H9 (cell line): ENCODE measurements at regions not wholly inside any gene's neighbourhood (a gene's known extent, or its start where the extent isn't known, plus 50 kb on each side); places are given as distances from the start of the nearest gene placed in this dataset.

Source experiments
- DNase-seq: peaks from one replicate; pipeline ENCODE4 v3.0.0-alpha.2; 2017
- H2AFZ ChIP-seq: one replicate; pipeline ENCODE4 v1.6.1; 2013; ENCODE audit warnings: mild to moderate bottlenecking, low read length, control low read depth, moderate library complexity
- H2AK5ac ChIP-seq: 2 replicates; pipeline ENCODE4 v1.6.1; 2013; ENCODE audit warnings: low read length, control low read depth, mixed read lengths; ENCODE audit not compliant: insufficient read length
- H2BK120ac ChIP-seq: one replicate; pipeline ENCODE4 v1.6.1; 2013; ENCODE audit warnings: low read depth, mild to moderate bottlenecking, low read length, control low read depth, inconsistent platforms; ENCODE audit not compliant: poor library complexity, severe bottlenecking
- H2BK12ac ChIP-seq: 2 replicates; pipeline ENCODE4 v1.6.1; 2013; ENCODE audit warnings: low read length, control low read depth, mixed read lengths, low read depth; ENCODE audit not compliant: insufficient read length
- H2BK15ac ChIP-seq: 2 replicates; pipeline ENCODE4 v1.6.1; 2013; ENCODE audit warnings: low read depth, low read length, control low read depth
- H2BK20ac ChIP-seq: one replicate; pipeline ENCODE4 v1.6.1; 2013; ENCODE audit warnings: low read depth, mild to moderate bottlenecking, low read length, control low read depth, inconsistent platforms; ENCODE audit not compliant: poor library complexity, severe bottlenecking
- H2BK5ac ChIP-seq: 2 replicates; pipeline ENCODE4 v1.6.1; 2013; ENCODE audit warnings: low read length, control low read depth, mixed read lengths; ENCODE audit not compliant: insufficient read length
- H3K14ac ChIP-seq: 2 replicates; pipeline ENCODE4 v1.6.1; 2013; ENCODE audit warnings: low read length, control low read depth; ENCODE audit not compliant: insufficient read depth
- H3K18ac ChIP-seq: 2 replicates; pipeline ENCODE4 v1.6.1; 2013; ENCODE audit warnings: low read depth, mild to moderate bottlenecking, mixed read lengths, low read length, control low read depth; ENCODE audit not compliant: insufficient read length
- H3K23ac ChIP-seq: 2 replicates; pipeline ENCODE4 v1.6.1; 2013; ENCODE audit warnings: low read length, control low read depth, mixed read lengths, low read depth; ENCODE audit not compliant: insufficient read length
- H3K23me2 ChIP-seq: 2 replicates; pipeline ENCODE4 v1.6.1; 2013; ENCODE audit warnings: low read depth, mild to moderate bottlenecking, mixed read lengths, low read length, control low read depth; ENCODE audit not compliant: insufficient read length, poor library complexity, severe bottlenecking
- H3K27ac ChIP-seq: 2 replicates; pipeline ENCODE4 v1.5.1; 2013; ENCODE audit warnings: low read length, control low read depth, mixed read lengths, low read depth; ENCODE audit not compliant: insufficient read length
- H3K27me3 ChIP-seq: 2 replicates; pipeline ENCODE4 v1.6.1; 2013; ENCODE audit warnings: low read length, control low read depth, inconsistent platforms; ENCODE audit not compliant: insufficient read depth
- H3K4ac ChIP-seq: 2 replicates; pipeline ENCODE4 v1.6.1; 2013; ENCODE audit warnings: low read depth, mild to moderate bottlenecking, control low read depth, inconsistent platforms, low read length, moderate library complexity
- H3K4me1 ChIP-seq: 2 replicates; pipeline ENCODE4 v1.6.1; 2013; ENCODE audit warnings: low read length, control low read depth, inconsistent platforms; ENCODE audit not compliant: insufficient read depth
- H3K4me2 ChIP-seq: 2 replicates; pipeline ENCODE4 v1.6.1; 2013; ENCODE audit warnings: low read length, control low read depth, mixed read lengths; ENCODE audit not compliant: insufficient read length, insufficient read depth
- H3K56ac ChIP-seq: 2 replicates; pipeline ENCODE4 v1.6.1; 2013; ENCODE audit warnings: low read depth, mild to moderate bottlenecking, mixed read lengths, low read length, control low read depth; ENCODE audit not compliant: insufficient read length
- H3K79me1 ChIP-seq: 2 replicates; pipeline ENCODE4 v1.6.1; 2013; ENCODE audit warnings: low read depth, mild to moderate bottlenecking, moderate library complexity, low read length, control low read depth, inconsistent platforms; ENCODE audit not compliant: insufficient read depth, poor library complexity, severe bottlenecking
- H3K79me2 ChIP-seq: 2 replicates; pipeline ENCODE4 v1.6.1; 2013; ENCODE audit warnings: low read length, control low read depth, inconsistent platforms; ENCODE audit not compliant: insufficient read depth
- H3K9ac ChIP-seq: 2 replicates; pipeline ENCODE4 v1.6.1; 2013; ENCODE audit warnings: low read length, control low read depth, mixed read lengths; ENCODE audit not compliant: insufficient read length; ENCODE audit errors: extremely low read depth
- H3K9me3 ChIP-seq: one replicate; pipeline ENCODE4 v1.6.1; 2013; ENCODE audit warnings: low read depth, low read length, inconsistent platforms; ENCODE audit not compliant: control insufficient read depth
- H3T11ph ChIP-seq: one replicate; pipeline ENCODE4 v1.6.1; 2013; ENCODE audit warnings: mild to moderate bottlenecking, low read length, control low read depth, inconsistent platforms
- H4K20me1 ChIP-seq: one replicate; pipeline ENCODE4 v1.6.1; 2013; ENCODE audit not compliant: control insufficient read depth, insufficient read length, insufficient read depth
- H4K5ac ChIP-seq: 2 replicates; pipeline ENCODE4 v1.6.1; 2013; ENCODE audit warnings: low read depth, mild to moderate bottlenecking, mixed read lengths, low read length, control low read depth; ENCODE audit not compliant: insufficient read length
- H4K8ac ChIP-seq: replicated peaks from 2 replicates; pipeline ENCODE4 v1.6.1; 2013; ENCODE audit warnings: low read length, control low read depth, mixed read lengths, low read depth; ENCODE audit not compliant: insufficient read length
- H4K91ac ChIP-seq: 2 replicates; pipeline ENCODE4 v1.6.1; 2013; ENCODE audit warnings: low read depth, mild to moderate bottlenecking, moderate library complexity, mixed read lengths, low read length, control low read depth; ENCODE audit not compliant: insufficient read length
- H3K27ac Mint-ChIP-seq, 3 experiments: 2 replicates in 2 of 3; 3 replicates in 1 of 3; pipeline ENCODE4 v1.8.0; 2020 to 2021; ENCODE audit warnings: mixed read lengths in 3 of 3, mild to moderate bottlenecking in 1 of 3, moderate library complexity in 1 of 3
- H3K27me3 Mint-ChIP-seq: 2 replicates; pipeline ENCODE4 v1.8.0; 2021; ENCODE audit warnings: low read depth, mild to moderate bottlenecking, moderate library complexity, mixed read lengths
- H3K36me3 Mint-ChIP-seq, 3 experiments: 2 replicates in 2 of 3; 3 replicates in 1 of 3; pipeline ENCODE4 v1.8.0; 2020 to 2021; ENCODE audit warnings: low read depth in 3 of 3, mixed read lengths in 3 of 3; ENCODE audit not compliant: insufficient read depth in 1 of 3
- H3K4me1 Mint-ChIP-seq, 2 experiments: 2 replicates each; pipeline ENCODE4 v1.8.0; 2020; ENCODE audit warnings: mixed read lengths in 2 of 2
- H3K4me3 Mint-ChIP-seq, 2 experiments: 2 replicates in 1 of 2; 3 replicates in 1 of 2; pipeline ENCODE4 v1.8.0; 2020 to 2021; ENCODE audit warnings: mild to moderate bottlenecking in 2 of 2, mixed read lengths in 2 of 2, moderate library complexity in 1 of 2
- H3K9me3 Mint-ChIP-seq, 2 experiments: 2 replicates in 1 of 2; 3 replicates in 1 of 2; pipeline ENCODE4 v1.8.0; 2020; ENCODE audit warnings: mild to moderate bottlenecking in 2 of 2, mixed read lengths in 2 of 2, moderate library complexity in 1 of 2
- WGBS: extraction: QIAGEN DNeasy Blood & Tissue Kit; methylation state at CpG from one replicate; pipeline ENCODE4 v1.1.7; 2013; ENCODE audit warnings: missing lambda C conversion rate, low lambda C conversion rate, mixed read lengths; ENCODE audit not compliant: insufficient read length; ENCODE audit errors: extremely low coverage; 5-methylcytosine and 5-hydroxymethylcytosine counted together
- TF ChIP-seq, protein P1 (sequence below): fragments of 200-600 bp; sonication (generic); conservative IDR thresholded peaks from 3 replicates; pipeline ENCODE4 v1.8.0; 2021; ENCODE audit warnings: antibody characterized with exemption, mild to moderate bottlenecking

DNA sequence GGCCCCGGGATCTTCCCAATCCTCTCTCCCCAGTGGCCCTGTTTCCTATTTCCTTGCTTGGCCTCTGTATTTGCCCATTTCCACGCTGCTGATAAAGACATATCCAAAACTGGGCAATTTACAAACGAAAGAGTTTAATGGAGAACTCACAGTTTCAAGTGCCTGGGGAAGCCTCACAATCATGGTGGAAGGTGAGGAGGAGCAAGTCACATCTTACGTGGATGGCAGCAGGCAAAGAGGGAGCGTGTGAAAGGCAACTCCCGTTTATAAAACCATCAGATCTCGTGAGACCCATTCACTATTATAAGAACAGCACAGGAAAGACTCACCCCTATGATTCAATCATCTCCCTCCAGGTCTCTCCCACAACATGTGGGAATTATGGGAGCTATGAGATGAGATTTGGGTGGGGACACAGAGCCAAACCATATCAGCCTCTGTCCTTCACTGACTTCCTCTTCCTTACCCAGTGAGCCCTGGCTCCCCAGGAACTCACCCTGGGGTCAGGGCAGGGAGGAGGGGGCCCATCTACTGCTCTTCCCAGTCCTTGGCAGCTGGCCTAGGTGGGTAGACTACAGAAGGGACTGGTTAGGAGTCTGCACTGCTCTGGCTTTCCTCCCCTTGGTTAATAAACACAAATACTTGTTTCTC is 105.8 kb upstream of the MYCN start:
- Histone ChIP-seq H3K4me2 (no peak overlapping the region), H3K4ac (no peak overlapping the region), H3K4me1 (no peaks in the 10 kb centered on the region), H2BK5ac (no peak overlapping the region), H4K20me1 (no peaks in the 10 kb centered on the region), H2AK5ac (no peak overlapping the region), H3K56ac (no peak overlapping the region), H3K14ac (no peak overlapping the region), H4K5ac (no peak overlapping the region), H3K9me3 (no peaks in the 10 kb centered on the region), H2AFZ (no peak overlapping the region), H2BK20ac (no peak overlapping the region), H3K79me1 (no peaks in the 10 kb centered on the region), H3K79me2 (no peaks in the 10 kb centered on the region), H3K27me3 (no peaks in the 10 kb centered on the region), H3T11ph (no peak overlapping the region), H2BK12ac (no peak overlapping the region), H3K27ac (no peak overlapping the region), H3K23ac (no peak overlapping the region), H3K23me2 (no peaks in the 10 kb centered on the region), H3K18ac (no peak overlapping the region), H2BK15ac (no peak overlapping the region), H3K9ac (no peak overlapping the region), H4K91ac (no peak overlapping the region), H4K8ac (no peak overlapping the region), H2BK120ac (no peak overlapping the region)
- Mint-ChIP-seq H3K36me3 (no peaks in the 10 kb centered on the region; a peak in 1 of 7 replicates), H3K27me3 (peaks cover 2% of the 10 kb centered on the region; the same call in 1 of the 2 replicates), H3K4me1 (no peaks in the 10 kb centered on the region), H3K9me3 (peaks cover 0 to 2% of the 10 kb centered on the region in 2 experiments; a peak in 2 of 5 replicates), H3K27ac (no peak overlapping the region), H3K4me3 (no peak overlapping the region)
- DNase-seq = no peak
- WGBS = no CpG with 5 or more reads among the region's 7 CpGs
- TF ChIP-seq, protein P1, sequence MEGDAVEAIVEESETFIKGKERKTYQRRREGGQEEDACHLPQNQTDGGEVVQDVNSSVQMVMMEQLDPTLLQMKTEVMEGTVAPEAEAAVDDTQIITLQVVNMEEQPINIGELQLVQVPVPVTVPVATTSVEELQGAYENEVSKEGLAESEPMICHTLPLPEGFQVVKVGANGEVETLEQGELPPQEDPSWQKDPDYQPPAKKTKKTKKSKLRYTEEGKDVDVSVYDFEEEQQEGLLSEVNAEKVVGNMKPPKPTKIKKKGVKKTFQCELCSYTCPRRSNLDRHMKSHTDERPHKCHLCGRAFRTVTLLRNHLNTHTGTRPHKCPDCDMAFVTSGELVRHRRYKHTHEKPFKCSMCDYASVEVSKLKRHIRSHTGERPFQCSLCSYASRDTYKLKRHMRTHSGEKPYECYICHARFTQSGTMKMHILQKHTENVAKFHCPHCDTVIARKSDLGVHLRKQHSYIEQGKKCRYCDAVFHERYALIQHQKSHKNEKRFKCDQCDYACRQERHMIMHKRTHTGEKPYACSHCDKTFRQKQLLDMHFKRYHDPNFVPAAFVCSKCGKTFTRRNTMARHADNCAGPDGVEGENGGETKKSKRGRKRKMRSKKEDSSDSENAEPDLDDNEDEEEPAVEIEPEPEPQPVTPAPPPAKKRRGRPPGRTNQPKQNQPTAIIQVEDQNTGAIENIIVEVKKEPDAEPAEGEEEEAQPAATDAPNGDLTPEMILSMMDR = no peak
